ENCODE measurements at regions not wholly inside any gene's neighbourhood (a gene's known extent, or its start where the extent isn't known, plus 50 kb on each side); places are given as distances from the start of the nearest gene placed in this dataset.

GRCh38 chr18:39529358-39529757 is 1963.8 kb upstream of the CELF4 start:
- no peak for TF ChIP-seq CTCF (conservative IDR thresholded peaks at IDR 0.05; ENCODE audit: low read depth in 2 of 2)
- no peak for TF ChIP-seq EZH2phosphoT487 (IDR thresholded peaks at IDR 0.05; ENCODE audit: unreplicated experiment)
- TF ChIP-seq EZH2 (IDR thresholded peaks at IDR 0.05; ENCODE audit: low read depth, unreplicated experiment): no peak
- TF ChIP-seq CREB1 (CRISPR knock-in tag; IDR thresholded peaks at IDR 0.05; ENCODE audit: low read depth): no peak
- no peak for TF ChIP-seq POLR2AphosphoS5 (IDR thresholded peaks at IDR 0.05; ENCODE audit: low read depth)
- no peak for TF ChIP-seq STAT1 (IDR thresholded peaks at IDR 0.05; ENCODE audit: unreplicated experiment)
- TF ChIP-seq REST (IDR thresholded peaks at IDR 0.05; ENCODE audit: unreplicated experiment): no peak
- TF ChIP-seq ZNF114 (CRISPR knock-in tag; IDR thresholded peaks at IDR 0.05): no peak
- TF ChIP-seq ETS1 (IDR thresholded peaks at IDR 0.05): no peak
- TF ChIP-seq ZNF331 (CRISPR knock-in tag; IDR thresholded peaks at IDR 0.05; ENCODE audit: low read depth): no peak
- no peak for TF ChIP-seq JUNB (IDR thresholded peaks at IDR 0.05; ENCODE audit: unreplicated experiment)
- TF ChIP-seq NANOG (IDR thresholded peaks at IDR 0.05; ENCODE audit: borderline replicate concordance): no peak
- no peak for TF ChIP-seq ZNF462 (CRISPR knock-in tag; IDR thresholded peaks at IDR 0.05)

All from GM23338 (cell line).